SU-DHL-6 (cell line): ENCODE measurements at regions not wholly inside any gene's neighbourhood (a gene's known extent, or its start where the extent isn't known, plus 50 kb on each side); places are given as distances from the start of the nearest gene placed in this dataset.

Source experiments
- CTCF ChIP-seq: fragments of 200-600 bp; sonication (generic); IDR thresholded peaks from one replicate; pipeline ENCODE4 v1.5.1; 2017; ENCODE audit warnings: antibody characterized with exemption, mild to moderate bottlenecking, low read length, moderate library complexity; ENCODE audit not compliant: insufficient read depth, poor library complexity, severe bottlenecking
- EZH2phosphoT487 ChIP-seq: fragments of 200-600 bp; sonication (generic), shearing (Covaris generic); conservative IDR thresholded peaks from 2 replicates; pipeline ENCODE4 v1.6.1; 2018; ENCODE audit warnings: mild to moderate bottlenecking, antibody characterized with exemption, low read length, moderate library complexity, mixed read lengths

- TF ChIP-seq CTCF (no peak), EZH2phosphoT487 (no peak)
Measured at GRCh38 chr20:18973529-18974173, 160.1 kb downstream of the SCP2D1 start.
